Muscle layer of duodenum (tissue), 2 donors: ENCODE measurements at regions not wholly inside any gene's neighbourhood (a gene's known extent, or its start where the extent isn't known, plus 50 kb on each side); places are given as distances from the start of the nearest gene placed in this dataset.
"Not testable (repeated sequence)": the region's sequence is repeated elsewhere in the genome, so short reads cannot be mapped to it uniquely, and the experiment has no call there.

Experiments
- H3K27ac ChIP-seq: one replicate; pipeline ENCODE4 v1.7.0; 2013; ENCODE audit warnings: mild to moderate bottlenecking, low read length
- H3K27me3 ChIP-seq: one replicate; pipeline ENCODE4 v1.7.0; 2013; ENCODE audit warnings: low read depth, mild to moderate bottlenecking, control low read depth, low read length
- H3K36me3 ChIP-seq, 2 donors: one replicate each; pipeline ENCODE4 v1.7.0; 2013; ENCODE audit warnings: low read length in 2 of 2, control low read depth in 1 of 2, mild to moderate bottlenecking in 1 of 2; ENCODE audit not compliant: insufficient read depth in 2 of 2, control insufficient read depth in 1 of 2
- H3K4me1 ChIP-seq, 2 donors: one replicate each; pipeline ENCODE4 v1.7.0; 2013; ENCODE audit warnings: low read length in 2 of 2, mild to moderate bottlenecking in 2 of 2, control low read depth in 1 of 2, moderate library complexity in 1 of 2; ENCODE audit not compliant: insufficient read depth in 2 of 2, control insufficient read depth in 1 of 2
- H3K4me3 ChIP-seq, 2 donors: one replicate each; pipeline ENCODE4 v1.7.0; 2013; ENCODE audit warnings: low read length in 2 of 2, low read depth in 1 of 2, mild to moderate bottlenecking in 1 of 2
- H3K9me3 ChIP-seq, 2 donors: one replicate each; pipeline ENCODE4 v1.7.0; 2013; ENCODE audit warnings: low read length in 2 of 2, control low read depth in 1 of 2, mild to moderate bottlenecking in 1 of 2; ENCODE audit not compliant: control insufficient read depth in 1 of 2
- donor health status: healthy.

DNA sequence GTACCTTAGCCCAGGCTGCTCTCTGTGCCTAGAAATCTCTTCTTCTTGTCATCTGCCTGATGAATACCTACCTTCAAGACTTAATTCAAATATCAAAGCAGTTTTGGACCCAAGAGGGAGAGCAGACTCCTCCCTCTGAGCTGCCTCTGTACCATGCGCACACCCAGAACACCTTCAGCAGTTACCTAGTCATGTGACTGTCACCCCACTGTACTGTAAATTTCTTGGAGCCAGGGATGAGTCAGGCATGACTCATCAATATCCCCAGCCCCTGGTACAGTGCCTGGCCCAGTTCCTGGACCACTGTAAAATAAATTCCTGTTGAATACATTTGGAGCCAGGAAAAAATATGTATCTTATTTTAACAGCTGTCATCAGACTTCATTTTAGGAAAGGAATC is 111.7 kb downstream of the KBTBD2 start:
- H3K4me1 ChIP-seq, H3K9me3 ChIP-seq, H3K4me3 ChIP-seq, H3K27me3 ChIP-seq, H3K27ac ChIP-seq, H3K36me3 ChIP-seq: not testable (repeated sequence)

GRCh38 chr7:32779167-32779566 is 112.4 kb downstream of the KBTBD2 start:
- Histone ChIP-seq H3K9me3 (no peaks in the 10 kb centered on the region), H3K4me3 (no peak overlapping the region), H3K4me1 (no peaks in the 10 kb centered on the region), H3K36me3 (no peaks in the 10 kb centered on the region), H3K27me3 (no peaks in the 10 kb centered on the region), H3K27ac (no peak overlapping the region)

GRCh38 chr7:32777041-32777666 is 114.4 kb downstream of the KBTBD2 start:
- H3K27ac ChIP-seq, H3K4me3 ChIP-seq, H3K4me1 ChIP-seq, H3K27me3 ChIP-seq, H3K36me3 ChIP-seq, H3K9me3 ChIP-seq: not testable (repeated sequence)

- not testable (repeated sequence) for H3K27ac ChIP-seq, H3K9me3 ChIP-seq, H3K4me1 ChIP-seq, H3K4me3 ChIP-seq, H3K27me3 ChIP-seq, H3K36me3 ChIP-seq
Measured at GRCh38 chr7:32776318-32776717, 115.2 kb downstream of the KBTBD2 start.

GRCh38 chr7:32775809-32776208 is 115.8 kb downstream of the KBTBD2 start:
- not testable (repeated sequence) for H3K9me3 ChIP-seq, H3K4me1 ChIP-seq, H3K4me3 ChIP-seq, H3K36me3 ChIP-seq, H3K27me3 ChIP-seq, H3K27ac ChIP-seq

DNA sequence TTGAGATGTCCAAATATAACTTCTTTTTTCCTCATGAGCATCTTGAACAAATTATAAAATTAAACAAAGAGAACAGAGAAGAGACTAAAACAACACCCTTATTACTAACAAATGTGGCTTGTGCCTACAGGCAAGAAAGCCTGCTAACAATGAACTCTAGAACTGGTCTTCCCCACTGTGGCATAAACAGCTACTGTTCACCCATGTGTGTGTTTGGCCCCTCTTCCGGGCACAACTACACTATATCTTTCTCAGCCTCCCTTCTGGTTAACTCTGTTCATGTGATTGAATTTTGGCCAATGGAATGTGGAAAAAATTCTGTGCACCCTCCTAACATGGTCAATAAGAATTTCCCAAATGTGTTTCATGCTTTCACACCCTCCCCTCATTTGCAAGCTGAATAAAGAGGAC is 117.0 kb downstream of the KBTBD2 start:
- Histone ChIP-seq H3K27ac (no peak overlapping the region), H3K36me3 (no peaks in the 10 kb centered on the region), H3K27me3 (no peaks in the 10 kb centered on the region), H3K9me3 (no peaks in the 10 kb centered on the region), H3K4me1 (no peaks in the 10 kb centered on the region), H3K4me3 (no peak overlapping the region)

GRCh38 chr7:32768866-32769510 is 122.6 kb downstream of the KBTBD2 start:
- H3K36me3 ChIP-seq, H3K27ac ChIP-seq, H3K9me3 ChIP-seq, H3K4me1 ChIP-seq, H3K27me3 ChIP-seq, H3K4me3 ChIP-seq: not testable (repeated sequence)

DNA sequence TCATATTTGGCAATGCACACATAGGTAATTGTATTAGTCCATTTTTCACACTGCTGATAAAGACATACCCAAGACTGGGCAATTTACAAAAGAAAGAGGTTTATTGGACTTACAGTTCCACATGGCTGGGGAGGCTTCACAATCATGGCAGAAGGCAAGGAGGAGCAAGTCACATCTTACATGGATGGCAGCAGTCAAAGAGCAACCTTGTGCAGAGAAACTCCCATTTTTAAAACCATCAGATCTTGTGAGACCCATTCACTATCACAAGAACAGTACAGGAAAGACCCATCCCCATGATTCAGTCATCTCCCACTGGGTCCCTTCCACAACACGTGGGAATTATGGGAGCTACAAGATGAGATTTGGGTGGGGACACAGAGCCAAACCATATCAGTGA is 123.2 kb downstream of the KBTBD2 start:
- not testable (repeated sequence) for H3K9me3 ChIP-seq, H3K27ac ChIP-seq, H3K4me3 ChIP-seq, H3K36me3 ChIP-seq, H3K4me1 ChIP-seq, H3K27me3 ChIP-seq

DNA sequence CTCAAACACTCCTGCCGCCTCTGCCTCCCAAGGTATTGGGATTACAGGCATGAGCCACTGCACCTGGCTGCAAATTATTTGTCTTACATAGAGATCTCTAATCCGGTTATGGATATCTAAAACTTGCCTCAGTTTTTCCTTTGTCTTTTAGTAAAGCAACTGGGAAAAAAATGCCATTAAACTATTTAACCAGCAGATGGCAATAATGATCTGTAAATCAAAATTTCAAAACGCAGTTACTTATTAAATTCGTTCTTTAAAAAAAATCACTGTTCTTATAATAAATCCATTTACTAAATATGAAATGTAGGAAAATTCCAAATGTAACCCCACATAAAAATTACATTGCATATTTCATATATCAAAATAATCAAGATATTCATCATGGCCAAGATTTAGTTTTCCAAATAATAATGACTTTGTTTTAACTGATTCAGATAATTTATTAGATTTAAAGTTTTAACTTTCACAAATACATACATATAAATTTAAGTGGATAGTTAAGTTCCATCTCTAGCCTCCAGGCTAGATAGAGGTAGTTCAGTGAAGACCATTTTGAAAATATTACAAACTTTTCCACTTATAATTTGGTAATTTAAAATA is 125.8 kb downstream of the KBTBD2 start:
- not testable (repeated sequence) for H3K36me3 ChIP-seq, H3K27me3 ChIP-seq, H3K4me3 ChIP-seq, H3K4me1 ChIP-seq, H3K27ac ChIP-seq, H3K9me3 ChIP-seq

GRCh38 chr7:32765185-32765584 is 126.4 kb downstream of the KBTBD2 start:
- no peaks in the 10 kb centered on the region for H3K27me3 ChIP-seq
- no peaks in the 10 kb centered on the region for H3K4me1 ChIP-seq
- no peak overlapping the region for H3K27ac ChIP-seq
- no peaks in the 10 kb centered on the region for H3K36me3 ChIP-seq
- H3K9me3 ChIP-seq: no peaks in the 10 kb centered on the region
- no peak overlapping the region for H3K4me3 ChIP-seq

GRCh38 chr7:32762925-32763293 is 128.7 kb downstream of the KBTBD2 start:
- no peak overlapping the region for H3K4me3 ChIP-seq
- no peaks in the 10 kb centered on the region for H3K36me3 ChIP-seq
- no peak overlapping the region for H3K27ac ChIP-seq
- H3K9me3 ChIP-seq: no peaks in the 10 kb centered on the region
- H3K4me1 ChIP-seq: no peaks in the 10 kb centered on the region
- H3K27me3 ChIP-seq: no peaks in the 10 kb centered on the region
